PFSK-1 (cell line): ENCODE measurements at regions not wholly inside any gene's neighbourhood (a gene's known extent, or its start where the extent isn't known, plus 50 kb on each side); places are given as distances from the start of the nearest gene placed in this dataset.

Experiments
- POLR2AphosphoS5 ChIP-seq: IDR thresholded peaks from 2 replicates; pipeline ENCODE4 v1.6.1; 2012; ENCODE audit warnings: low read depth, mild to moderate bottlenecking, control low read depth, low read length, moderate library complexity
- SIN3A ChIP-seq: IDR thresholded peaks from 2 replicates; pipeline ENCODE4 v1.6.1; 2012; ENCODE audit warnings: mild to moderate bottlenecking, low read length, moderate library complexity, borderline replicate concordance; ENCODE audit not compliant: insufficient read depth
- TAF1 ChIP-seq: IDR thresholded peaks from 2 replicates; pipeline ENCODE4 v1.6.1; 2012; ENCODE audit warnings: low read length, control low read depth, borderline replicate concordance; ENCODE audit not compliant: insufficient read depth
- TF ChIP-seq, protein P1 (sequence below), 2 experiments: IDR thresholded peaks; 2 replicates each; pipeline versions ENCODE4 v1.6.1 to v1.8.0; 2011 to 2012; ENCODE audit warnings: low read depth in 2 of 2, low read length in 2 of 2, control low read depth in 1 of 2, inconsistent platforms in 1 of 2, mild to moderate bottlenecking in 1 of 2, moderate library complexity in 1 of 2; ENCODE audit not compliant: insufficient read depth in 1 of 2

DNA sequence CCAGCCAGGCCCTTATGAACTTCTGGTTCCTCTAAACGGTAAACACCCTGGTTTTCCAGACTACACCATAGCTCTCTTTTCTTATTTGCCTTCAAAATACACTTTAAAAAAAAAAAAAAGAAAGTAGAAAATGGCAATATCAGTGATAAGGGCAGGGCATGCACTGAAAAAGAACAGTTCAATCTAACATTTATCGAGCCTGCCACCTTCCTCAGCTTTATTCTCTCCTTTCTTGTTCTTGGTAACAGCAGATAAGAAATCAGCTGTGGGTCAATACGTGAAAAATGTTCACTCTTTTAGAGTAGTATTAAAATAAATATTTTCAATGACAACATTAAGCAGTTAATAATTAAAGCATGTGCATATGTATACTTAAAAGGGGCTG lies 83.1 kb upstream of the ZNF648 start:
- TF ChIP-seq POLR2AphosphoS5 (no peak), TAF1 (no peak), SIN3A (no peak)
- TF ChIP-seq, protein P1, sequence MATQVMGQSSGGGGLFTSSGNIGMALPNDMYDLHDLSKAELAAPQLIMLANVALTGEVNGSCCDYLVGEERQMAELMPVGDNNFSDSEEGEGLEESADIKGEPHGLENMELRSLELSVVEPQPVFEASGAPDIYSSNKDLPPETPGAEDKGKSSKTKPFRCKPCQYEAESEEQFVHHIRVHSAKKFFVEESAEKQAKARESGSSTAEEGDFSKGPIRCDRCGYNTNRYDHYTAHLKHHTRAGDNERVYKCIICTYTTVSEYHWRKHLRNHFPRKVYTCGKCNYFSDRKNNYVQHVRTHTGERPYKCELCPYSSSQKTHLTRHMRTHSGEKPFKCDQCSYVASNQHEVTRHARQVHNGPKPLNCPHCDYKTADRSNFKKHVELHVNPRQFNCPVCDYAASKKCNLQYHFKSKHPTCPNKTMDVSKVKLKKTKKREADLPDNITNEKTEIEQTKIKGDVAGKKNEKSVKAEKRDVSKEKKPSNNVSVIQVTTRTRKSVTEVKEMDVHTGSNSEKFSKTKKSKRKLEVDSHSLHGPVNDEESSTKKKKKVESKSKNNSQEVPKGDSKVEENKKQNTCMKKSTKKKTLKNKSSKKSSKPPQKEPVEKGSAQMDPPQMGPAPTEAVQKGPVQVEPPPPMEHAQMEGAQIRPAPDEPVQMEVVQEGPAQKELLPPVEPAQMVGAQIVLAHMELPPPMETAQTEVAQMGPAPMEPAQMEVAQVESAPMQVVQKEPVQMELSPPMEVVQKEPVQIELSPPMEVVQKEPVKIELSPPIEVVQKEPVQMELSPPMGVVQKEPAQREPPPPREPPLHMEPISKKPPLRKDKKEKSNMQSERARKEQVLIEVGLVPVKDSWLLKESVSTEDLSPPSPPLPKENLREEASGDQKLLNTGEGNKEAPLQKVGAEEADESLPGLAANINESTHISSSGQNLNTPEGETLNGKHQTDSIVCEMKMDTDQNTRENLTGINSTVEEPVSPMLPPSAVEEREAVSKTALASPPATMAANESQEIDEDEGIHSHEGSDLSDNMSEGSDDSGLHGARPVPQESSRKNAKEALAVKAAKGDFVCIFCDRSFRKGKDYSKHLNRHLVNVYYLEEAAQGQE (IDR thresholded peaks at IDR 0.05; ENCODE audit: insufficient read depth in 1 of 2, low read depth in 2 of 2, low read length in 2 of 2), result no peak
